ENCODE measurements at regions not wholly inside any gene's neighbourhood (a gene's known extent, or its start where the extent isn't known, plus 50 kb on each side); places are given as distances from the start of the nearest gene placed in this dataset.

DNA sequence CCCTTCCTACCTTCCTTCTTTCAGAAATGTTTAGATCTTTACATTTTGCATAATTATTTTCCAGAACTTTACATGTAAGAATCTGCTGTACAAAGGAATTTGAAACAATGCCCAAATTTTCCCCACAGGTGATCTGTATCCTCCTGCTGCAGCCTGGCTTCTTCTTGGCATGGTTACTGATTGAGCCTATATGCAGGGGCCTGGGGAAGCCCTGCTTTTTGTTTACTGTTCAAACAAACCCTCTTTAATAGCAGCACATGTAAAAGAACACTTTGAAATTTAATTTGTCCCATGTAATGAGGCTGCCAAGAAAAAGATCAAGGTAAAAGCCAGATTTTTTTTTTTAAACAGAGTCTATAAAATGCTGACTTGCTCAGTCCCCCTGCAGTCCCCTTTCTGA lies 432.2 kb downstream of the TUSC7 start:
- TF ChIP-seq, protein P1, sequence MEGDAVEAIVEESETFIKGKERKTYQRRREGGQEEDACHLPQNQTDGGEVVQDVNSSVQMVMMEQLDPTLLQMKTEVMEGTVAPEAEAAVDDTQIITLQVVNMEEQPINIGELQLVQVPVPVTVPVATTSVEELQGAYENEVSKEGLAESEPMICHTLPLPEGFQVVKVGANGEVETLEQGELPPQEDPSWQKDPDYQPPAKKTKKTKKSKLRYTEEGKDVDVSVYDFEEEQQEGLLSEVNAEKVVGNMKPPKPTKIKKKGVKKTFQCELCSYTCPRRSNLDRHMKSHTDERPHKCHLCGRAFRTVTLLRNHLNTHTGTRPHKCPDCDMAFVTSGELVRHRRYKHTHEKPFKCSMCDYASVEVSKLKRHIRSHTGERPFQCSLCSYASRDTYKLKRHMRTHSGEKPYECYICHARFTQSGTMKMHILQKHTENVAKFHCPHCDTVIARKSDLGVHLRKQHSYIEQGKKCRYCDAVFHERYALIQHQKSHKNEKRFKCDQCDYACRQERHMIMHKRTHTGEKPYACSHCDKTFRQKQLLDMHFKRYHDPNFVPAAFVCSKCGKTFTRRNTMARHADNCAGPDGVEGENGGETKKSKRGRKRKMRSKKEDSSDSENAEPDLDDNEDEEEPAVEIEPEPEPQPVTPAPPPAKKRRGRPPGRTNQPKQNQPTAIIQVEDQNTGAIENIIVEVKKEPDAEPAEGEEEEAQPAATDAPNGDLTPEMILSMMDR (IDR thresholded peaks at IDR 0.05; ENCODE audit: low read depth, low read length) = no peak
- DNase-seq (ENCODE audit: low read depth, low spot score) = no peak
- H3K4me3 ChIP-seq (ENCODE audit: low read depth, low read length) = no peak overlapping the region
- in situ Hi-C loops (cut with HindIII; ENCODE audit: low sequenced_read_pairs) = no loop called here

DNA sequence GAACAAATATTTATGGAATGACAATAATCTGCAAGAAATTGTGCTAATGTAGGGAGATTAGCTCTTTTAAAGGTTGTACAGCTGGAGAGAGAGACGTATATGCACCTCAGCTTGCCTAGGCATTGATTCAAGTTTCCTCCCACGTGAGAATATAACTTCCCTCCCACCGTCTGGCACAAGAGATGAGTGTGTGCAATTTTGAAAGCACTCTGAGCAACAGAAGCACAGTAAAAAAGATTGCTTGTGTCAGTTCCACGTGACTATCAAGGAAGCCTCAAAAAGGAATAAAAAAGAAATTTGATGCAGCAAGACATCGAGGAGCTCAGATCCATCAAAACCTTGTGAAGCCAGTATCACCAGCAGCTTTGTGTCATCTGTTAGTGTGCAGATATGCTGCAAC lies 435.3 kb downstream of the TUSC7 start:
- in situ Hi-C loops (cut with HindIII; ENCODE audit: low sequenced_read_pairs) = no loop called here
- no peak overlapping the region for H3K4me3 ChIP-seq (ENCODE audit: low read depth, low read length)
- no peak for DNase-seq (ENCODE audit: low read depth, low spot score)
- TF ChIP-seq, protein P1 (IDR thresholded peaks at IDR 0.05; ENCODE audit: low read depth, low read length) = no peak

DNA sequence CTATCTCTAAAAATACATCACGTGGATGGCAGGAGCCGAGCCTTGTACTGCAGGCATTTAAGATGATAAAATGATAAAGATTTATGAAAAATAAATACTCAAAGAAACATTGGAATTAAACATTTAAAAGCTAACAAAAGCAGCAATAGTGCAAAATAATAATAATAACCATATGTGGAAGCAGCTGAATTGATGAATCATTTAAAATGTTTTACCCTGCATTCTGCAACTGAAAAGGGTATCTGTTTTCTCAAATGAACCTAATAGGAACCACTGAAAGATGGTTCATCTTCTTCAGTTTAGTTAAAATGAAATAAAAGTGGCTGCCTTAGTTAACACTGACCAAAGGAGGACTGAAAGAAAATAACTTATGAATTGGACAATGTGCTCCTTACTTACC lies 436.1 kb downstream of the TUSC7 start:
- H3K4me3 ChIP-seq (ENCODE audit: low read depth, low read length) = no peak overlapping the region
- in situ Hi-C loops (cut with HindIII; ENCODE audit: low sequenced_read_pairs) = no loop called here
- TF ChIP-seq, protein P1 (IDR thresholded peaks at IDR 0.05; ENCODE audit: low read depth, low read length) = no peak
- DNase-seq (ENCODE audit: low read depth, low spot score) = no peak

DNA sequence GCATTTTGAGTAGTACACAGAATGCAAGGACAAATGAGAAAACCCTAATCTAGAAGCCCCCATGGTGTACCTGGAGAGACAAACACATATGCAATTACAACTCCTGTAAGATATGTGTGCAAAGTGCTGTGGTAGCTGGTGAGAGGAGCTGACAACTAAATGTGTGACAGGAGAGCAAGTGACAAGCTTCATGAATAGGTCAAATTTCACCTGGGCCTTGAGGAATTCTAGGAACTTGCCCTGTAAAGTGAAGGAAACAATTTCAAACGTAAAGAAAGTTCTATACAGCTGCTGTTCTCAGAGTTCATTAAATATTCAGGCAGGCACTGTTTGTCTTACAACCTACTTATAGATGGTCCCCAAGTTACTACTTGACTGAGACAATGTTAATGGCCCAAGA lies 437.0 kb downstream of the TUSC7 start:
- in situ Hi-C loops (cut with HindIII; ENCODE audit: low sequenced_read_pairs) = no loop called here
- TF ChIP-seq, protein P1 (IDR thresholded peaks at IDR 0.05; ENCODE audit: low read depth, low read length) = no peak
- no peak for DNase-seq (ENCODE audit: low read depth, low spot score)
- H3K4me3 ChIP-seq (ENCODE audit: low read depth, low read length) = no peak overlapping the region

DNA sequence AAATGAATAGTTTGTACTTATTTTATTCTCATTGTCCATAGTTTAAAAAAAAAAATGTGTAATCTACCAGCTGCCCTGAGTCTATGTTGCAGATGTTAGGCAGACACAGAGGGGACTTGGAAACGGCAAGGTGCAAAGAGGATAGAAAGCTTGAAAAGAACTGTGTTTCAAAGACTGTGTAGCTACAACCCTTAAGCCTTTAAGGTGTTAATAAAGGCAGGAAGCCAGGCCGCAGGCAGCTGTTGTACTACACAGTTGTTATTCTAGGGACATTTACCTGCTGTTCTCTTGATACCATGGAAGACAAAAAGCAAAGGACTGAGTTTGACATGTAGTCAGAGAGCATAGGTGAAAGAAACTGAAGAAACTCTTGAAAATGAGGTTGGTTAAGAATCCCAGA lies 440.0 kb downstream of the TUSC7 start:
- no peak overlapping the region for H3K4me3 ChIP-seq (ENCODE audit: low read depth, low read length)
- TF ChIP-seq, protein P1 (IDR thresholded peaks at IDR 0.05; ENCODE audit: low read depth, low read length) = no peak
- in situ Hi-C loops (cut with HindIII; ENCODE audit: low sequenced_read_pairs) = no loop called here
- DNase-seq (ENCODE audit: low read depth, low spot score) = no peak

DNA sequence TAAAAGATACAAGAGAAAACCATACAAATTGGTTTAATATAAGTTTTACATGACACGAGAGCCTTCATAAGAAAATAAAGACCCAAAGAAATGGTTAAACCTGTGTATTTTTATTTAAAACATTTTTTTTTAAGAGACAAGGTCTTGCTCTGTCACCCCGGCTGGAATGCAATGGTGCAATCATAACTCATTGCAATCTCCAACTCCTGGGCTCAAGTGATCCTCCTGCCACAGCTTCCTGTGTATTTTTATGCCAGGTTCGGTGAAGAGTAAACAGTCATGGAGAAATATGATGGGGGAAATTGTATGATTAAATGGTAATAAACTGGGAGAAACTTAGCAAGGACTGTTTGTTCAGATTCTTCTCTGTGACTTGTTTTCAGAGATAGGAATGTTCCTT lies 441.0 kb downstream of the TUSC7 start:
- no peak overlapping the region for H3K4me3 ChIP-seq (ENCODE audit: low read depth, low read length)
- TF ChIP-seq, protein P1 (IDR thresholded peaks at IDR 0.05; ENCODE audit: low read depth, low read length) = no peak
- DNase-seq (ENCODE audit: low read depth, low spot score) = no peak
- in situ Hi-C loops (cut with HindIII; ENCODE audit: low sequenced_read_pairs) = no loop called here

DNA sequence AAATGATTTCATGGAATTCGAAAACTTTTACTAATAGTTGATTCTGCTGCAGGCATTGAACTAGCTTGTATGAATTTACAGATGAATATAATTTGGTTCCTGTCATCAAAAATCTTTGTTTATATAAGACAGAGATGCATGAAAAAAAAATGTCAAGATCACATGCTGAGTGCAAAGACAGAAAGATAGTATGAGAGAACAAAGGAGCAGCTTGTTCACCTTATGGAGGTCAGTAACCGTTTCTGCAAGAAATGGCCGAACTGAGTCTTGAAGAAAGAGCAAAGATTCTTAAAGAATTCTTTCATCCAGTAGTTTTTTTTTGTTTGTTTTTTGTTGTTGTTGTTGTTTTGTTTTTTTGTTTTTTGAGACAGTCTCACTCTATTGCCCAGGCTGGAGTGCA lies 450.6 kb downstream of the TUSC7 start:
- TF ChIP-seq, protein P1 (IDR thresholded peaks at IDR 0.05; ENCODE audit: low read depth, low read length) = no peak
- H3K4me3 ChIP-seq (ENCODE audit: low read depth, low read length) = no peak overlapping the region
- in situ Hi-C loops (cut with HindIII; ENCODE audit: low sequenced_read_pairs) = no loop called here
- DNase-seq (ENCODE audit: low read depth, low spot score) = no peak

All from astrocyte of the spinal cord (primary cell).